H9 (cell line): ENCODE measurements at regions not wholly inside any gene's neighbourhood (a gene's known extent, or its start where the extent isn't known, plus 50 kb on each side); places are given as distances from the start of the nearest gene placed in this dataset.
A peak's percentile ranks its signal among the peaks of the same experiment; 100 is the strongest.
"Not testable (repeated sequence)": the region's sequence is repeated elsewhere in the genome, so short reads cannot be mapped to it uniquely, and the experiment has no call there.

Experiments
- DNase-seq: peaks from one replicate; pipeline ENCODE4 v3.0.0-alpha.2; 2017
- H2AFZ ChIP-seq: one replicate; pipeline ENCODE4 v1.6.1; 2013; ENCODE audit warnings: mild to moderate bottlenecking, low read length, control low read depth, moderate library complexity
- H2AK5ac ChIP-seq: 2 replicates; pipeline ENCODE4 v1.6.1; 2013; ENCODE audit warnings: low read length, control low read depth, mixed read lengths; ENCODE audit not compliant: insufficient read length
- H2BK120ac ChIP-seq: one replicate; pipeline ENCODE4 v1.6.1; 2013; ENCODE audit warnings: low read depth, mild to moderate bottlenecking, low read length, control low read depth, inconsistent platforms; ENCODE audit not compliant: poor library complexity, severe bottlenecking
- H2BK12ac ChIP-seq: 2 replicates; pipeline ENCODE4 v1.6.1; 2013; ENCODE audit warnings: low read length, control low read depth, mixed read lengths, low read depth; ENCODE audit not compliant: insufficient read length
- H2BK15ac ChIP-seq: 2 replicates; pipeline ENCODE4 v1.6.1; 2013; ENCODE audit warnings: low read depth, low read length, control low read depth
- H2BK20ac ChIP-seq: one replicate; pipeline ENCODE4 v1.6.1; 2013; ENCODE audit warnings: low read depth, mild to moderate bottlenecking, low read length, control low read depth, inconsistent platforms; ENCODE audit not compliant: poor library complexity, severe bottlenecking
- H2BK5ac ChIP-seq: 2 replicates; pipeline ENCODE4 v1.6.1; 2013; ENCODE audit warnings: low read length, control low read depth, mixed read lengths; ENCODE audit not compliant: insufficient read length
- H3K14ac ChIP-seq: 2 replicates; pipeline ENCODE4 v1.6.1; 2013; ENCODE audit warnings: low read length, control low read depth; ENCODE audit not compliant: insufficient read depth
- H3K18ac ChIP-seq: 2 replicates; pipeline ENCODE4 v1.6.1; 2013; ENCODE audit warnings: low read depth, mild to moderate bottlenecking, mixed read lengths, low read length, control low read depth; ENCODE audit not compliant: insufficient read length
- H3K23ac ChIP-seq: 2 replicates; pipeline ENCODE4 v1.6.1; 2013; ENCODE audit warnings: low read length, control low read depth, mixed read lengths, low read depth; ENCODE audit not compliant: insufficient read length
- H3K23me2 ChIP-seq: 2 replicates; pipeline ENCODE4 v1.6.1; 2013; ENCODE audit warnings: low read depth, mild to moderate bottlenecking, mixed read lengths, low read length, control low read depth; ENCODE audit not compliant: insufficient read length, poor library complexity, severe bottlenecking
- H3K27ac ChIP-seq: 2 replicates; pipeline ENCODE4 v1.5.1; 2013; ENCODE audit warnings: low read length, control low read depth, mixed read lengths, low read depth; ENCODE audit not compliant: insufficient read length
- H3K27me3 ChIP-seq: 2 replicates; pipeline ENCODE4 v1.6.1; 2013; ENCODE audit warnings: low read length, control low read depth, inconsistent platforms; ENCODE audit not compliant: insufficient read depth
- H3K4ac ChIP-seq: 2 replicates; pipeline ENCODE4 v1.6.1; 2013; ENCODE audit warnings: low read depth, mild to moderate bottlenecking, control low read depth, inconsistent platforms, low read length, moderate library complexity
- H3K4me1 ChIP-seq: 2 replicates; pipeline ENCODE4 v1.6.1; 2013; ENCODE audit warnings: low read length, control low read depth, inconsistent platforms; ENCODE audit not compliant: insufficient read depth
- H3K4me2 ChIP-seq: 2 replicates; pipeline ENCODE4 v1.6.1; 2013; ENCODE audit warnings: low read length, control low read depth, mixed read lengths; ENCODE audit not compliant: insufficient read length, insufficient read depth
- H3K56ac ChIP-seq: 2 replicates; pipeline ENCODE4 v1.6.1; 2013; ENCODE audit warnings: low read depth, mild to moderate bottlenecking, mixed read lengths, low read length, control low read depth; ENCODE audit not compliant: insufficient read length
- H3K79me1 ChIP-seq: 2 replicates; pipeline ENCODE4 v1.6.1; 2013; ENCODE audit warnings: low read depth, mild to moderate bottlenecking, moderate library complexity, low read length, control low read depth, inconsistent platforms; ENCODE audit not compliant: insufficient read depth, poor library complexity, severe bottlenecking
- H3K79me2 ChIP-seq: 2 replicates; pipeline ENCODE4 v1.6.1; 2013; ENCODE audit warnings: low read length, control low read depth, inconsistent platforms; ENCODE audit not compliant: insufficient read depth
- H3K9ac ChIP-seq: 2 replicates; pipeline ENCODE4 v1.6.1; 2013; ENCODE audit warnings: low read length, control low read depth, mixed read lengths; ENCODE audit not compliant: insufficient read length; ENCODE audit errors: extremely low read depth
- H3K9me3 ChIP-seq: one replicate; pipeline ENCODE4 v1.6.1; 2013; ENCODE audit warnings: low read depth, low read length, inconsistent platforms; ENCODE audit not compliant: control insufficient read depth
- H3T11ph ChIP-seq: one replicate; pipeline ENCODE4 v1.6.1; 2013; ENCODE audit warnings: mild to moderate bottlenecking, low read length, control low read depth, inconsistent platforms
- H4K20me1 ChIP-seq: one replicate; pipeline ENCODE4 v1.6.1; 2013; ENCODE audit not compliant: control insufficient read depth, insufficient read length, insufficient read depth
- H4K5ac ChIP-seq: 2 replicates; pipeline ENCODE4 v1.6.1; 2013; ENCODE audit warnings: low read depth, mild to moderate bottlenecking, mixed read lengths, low read length, control low read depth; ENCODE audit not compliant: insufficient read length
- H4K8ac ChIP-seq: replicated peaks from 2 replicates; pipeline ENCODE4 v1.6.1; 2013; ENCODE audit warnings: low read length, control low read depth, mixed read lengths, low read depth; ENCODE audit not compliant: insufficient read length
- H4K91ac ChIP-seq: 2 replicates; pipeline ENCODE4 v1.6.1; 2013; ENCODE audit warnings: low read depth, mild to moderate bottlenecking, moderate library complexity, mixed read lengths, low read length, control low read depth; ENCODE audit not compliant: insufficient read length
- H3K27ac Mint-ChIP-seq, 3 experiments: 2 replicates in 2 of 3; 3 replicates in 1 of 3; pipeline ENCODE4 v1.8.0; 2020 to 2021; ENCODE audit warnings: mixed read lengths in 3 of 3, mild to moderate bottlenecking in 1 of 3, moderate library complexity in 1 of 3
- H3K27me3 Mint-ChIP-seq: 2 replicates; pipeline ENCODE4 v1.8.0; 2021; ENCODE audit warnings: low read depth, mild to moderate bottlenecking, moderate library complexity, mixed read lengths
- H3K36me3 Mint-ChIP-seq, 3 experiments: 2 replicates in 2 of 3; 3 replicates in 1 of 3; pipeline ENCODE4 v1.8.0; 2020 to 2021; ENCODE audit warnings: low read depth in 3 of 3, mixed read lengths in 3 of 3; ENCODE audit not compliant: insufficient read depth in 1 of 3
- H3K4me1 Mint-ChIP-seq, 2 experiments: 2 replicates each; pipeline ENCODE4 v1.8.0; 2020; ENCODE audit warnings: mixed read lengths in 2 of 2
- H3K4me3 Mint-ChIP-seq, 2 experiments: 2 replicates in 1 of 2; 3 replicates in 1 of 2; pipeline ENCODE4 v1.8.0; 2020 to 2021; ENCODE audit warnings: mild to moderate bottlenecking in 2 of 2, mixed read lengths in 2 of 2, moderate library complexity in 1 of 2
- H3K9me3 Mint-ChIP-seq, 2 experiments: 2 replicates in 1 of 2; 3 replicates in 1 of 2; pipeline ENCODE4 v1.8.0; 2020; ENCODE audit warnings: mild to moderate bottlenecking in 2 of 2, mixed read lengths in 2 of 2, moderate library complexity in 1 of 2
- CTCF ChIP-seq: fragments of 200-600 bp; sonication (generic); conservative IDR thresholded peaks from 3 replicates; pipeline ENCODE4 v1.8.0; 2021; ENCODE audit warnings: antibody characterized with exemption, mild to moderate bottlenecking
- WGBS: extraction: QIAGEN DNeasy Blood & Tissue Kit; methylation state at CpG from one replicate; pipeline ENCODE4 v1.1.7; 2013; ENCODE audit warnings: missing lambda C conversion rate, low lambda C conversion rate, mixed read lengths; ENCODE audit not compliant: insufficient read length; ENCODE audit errors: extremely low coverage; 5-methylcytosine and 5-hydroxymethylcytosine counted together

GRCh38 chrX:125153621-125154020 is 166.1 kb upstream of the TEX13C start:
- TF ChIP-seq CTCF = no peak
- Histone ChIP-seq H4K20me1 (no peaks in the 10 kb centered on the region), H2AFZ (no peak overlapping the region), H2BK12ac (no peak overlapping the region), H3K9me3 (no peaks in the 10 kb centered on the region), H3K27me3 (no peaks in the 10 kb centered on the region), H2AK5ac (no peak overlapping the region), H3T11ph (no peak overlapping the region), H3K79me1 (no peaks in the 10 kb centered on the region), H4K91ac (no peak overlapping the region), H3K56ac (no peak overlapping the region), H2BK5ac (no peak overlapping the region), H3K79me2 (no peaks in the 10 kb centered on the region), H3K4me2 (no peak overlapping the region), H2BK120ac (no peak overlapping the region), H3K27ac (no peak overlapping the region), H3K18ac (no peak overlapping the region), H4K8ac (no peak overlapping the region), H3K4ac (no peak overlapping the region), H3K23me2 (no peaks in the 10 kb centered on the region), H3K4me1 (no peaks in the 10 kb centered on the region), H3K14ac (no peak overlapping the region), H2BK15ac (no peak overlapping the region), H4K5ac (no peak overlapping the region), H3K9ac (no peak overlapping the region), H2BK20ac (no peak overlapping the region), H3K23ac (no peak overlapping the region)
- H3K27me3 Mint-ChIP-seq = no peaks in the 10 kb centered on the region
- H3K4me1 Mint-ChIP-seq = peaks cover 15% of the 10 kb centered on the region in 2 experiments
- no CpG with 5 or more reads among the region's 2 CpGs for WGBS
- peaks cover 2 to 5% (median 4%) of the 10 kb centered on the region in 3 experiments; a peak in 3 of 7 replicates for H3K36me3 Mint-ChIP-seq
- DNase-seq = no peak
- H3K4me3 Mint-ChIP-seq = no peak overlapping the region
- H3K27ac Mint-ChIP-seq = 0 out of 7 replicates have a peak overlapping the region, but pooled peaks of 1 of the 3 experiments have one; percentile 25
- peaks cover 0 to 10% of the 10 kb centered on the region in 2 experiments; a peak in 4 of 5 replicates for H3K9me3 Mint-ChIP-seq

DNA sequence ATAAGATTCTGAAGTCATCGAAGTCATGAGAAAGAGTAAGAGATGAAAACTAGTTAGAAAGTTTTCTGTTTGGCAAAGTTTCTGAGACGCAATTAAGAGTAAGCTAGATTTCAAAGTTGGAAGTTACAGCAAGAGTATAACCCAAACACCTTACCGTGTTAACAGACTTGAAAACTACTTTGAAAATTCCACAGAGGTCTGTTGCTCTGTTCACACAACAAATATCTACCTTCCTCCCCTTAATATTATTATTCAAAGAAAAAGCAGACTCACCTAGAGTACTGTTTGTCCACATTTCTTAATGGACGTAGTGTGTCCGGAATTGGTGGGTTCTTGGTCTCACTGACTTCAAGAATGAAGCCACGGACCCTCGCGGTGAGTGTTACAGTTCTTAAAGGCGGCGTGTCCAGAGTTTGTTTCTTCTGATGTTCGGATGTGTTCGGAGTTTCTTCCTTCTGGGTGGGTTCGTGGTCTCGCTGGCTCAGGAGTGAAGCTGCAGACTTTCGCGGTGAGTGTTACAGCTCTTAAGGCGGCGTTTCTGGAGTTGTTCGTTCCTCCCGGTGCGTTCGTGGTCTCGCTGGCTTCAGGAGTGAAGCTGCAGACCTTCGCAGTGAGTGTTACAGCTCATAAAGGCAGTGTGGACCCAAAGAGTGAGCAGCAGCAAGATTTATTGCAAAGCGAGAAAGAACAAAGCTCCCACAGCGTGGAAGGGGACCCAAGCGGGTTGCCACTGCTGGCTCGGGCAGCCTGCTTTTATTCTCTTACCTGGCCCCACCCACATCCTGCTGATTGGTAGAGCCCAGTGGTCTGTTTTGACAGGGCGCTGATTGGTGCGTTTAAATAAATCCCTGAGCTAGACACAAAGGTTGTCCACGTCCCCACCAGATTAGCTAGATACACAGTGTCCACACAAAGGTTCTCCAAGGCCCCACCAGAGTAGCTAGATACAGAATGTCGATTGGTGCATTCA is 165.1 kb upstream of the TEX13C start:
- not testable (repeated sequence) for H3K4me3 Mint-ChIP-seq, H2BK12ac ChIP-seq, H2BK5ac ChIP-seq, H3K79me2 ChIP-seq, H3K4me1 ChIP-seq, H3K27ac ChIP-seq, H3K9ac ChIP-seq, H3K23ac ChIP-seq, H2BK120ac ChIP-seq, H3K4me2 ChIP-seq, H2BK15ac ChIP-seq, H3K36me3 Mint-ChIP-seq, DNase-seq, H2AFZ ChIP-seq, H2AK5ac ChIP-seq, H3K23me2 ChIP-seq, H4K8ac ChIP-seq, H3K9me3 ChIP-seq, H3K14ac ChIP-seq, H3K9me3 Mint-ChIP-seq, H3K18ac ChIP-seq, H4K5ac ChIP-seq, H3T11ph ChIP-seq, H3K4ac ChIP-seq, H3K27me3 Mint-ChIP-seq, H2BK20ac ChIP-seq, H3K27me3 ChIP-seq, H3K79me1 ChIP-seq, H4K20me1 ChIP-seq, H4K91ac ChIP-seq, H3K56ac ChIP-seq
- no CpG with 5 or more reads among the region's 32 CpGs for WGBS
- peaks cover 15% of the 10 kb centered on the region in 2 experiments for H3K4me1 Mint-ChIP-seq
- 0 out of 7 replicates have a peak overlapping the region, but pooled peaks of 1 of the 3 experiments have one; percentile 76 for H3K27ac Mint-ChIP-seq
